A204.1 (cell line): ENCODE measurements at regions not wholly inside any gene's neighbourhood (a gene's known extent, or its start where the extent isn't known, plus 50 kb on each side); places are given as distances from the start of the nearest gene placed in this dataset.
"Not testable (repeated sequence)": the region's sequence is repeated elsewhere in the genome, so short reads cannot be mapped to it uniquely, and the experiment has no call there.

Experiments
- FAIRE-seq: peaks from 2 replicates; lab custom pipeline; 2012; peaks lifted over from hg19 to GRCh38; lab: Jason Lieb, UNC

GRCh38 chr2:188788621-188789020 is 185.6 kb upstream of the COL3A1 start:
- no peak for FAIRE-seq

GRCh38 chr2:188789951-188790350 is 184.2 kb upstream of the COL3A1 start:
- FAIRE-seq, result no peak

- FAIRE-seq, result not testable (repeated sequence)
Observed at GRCh38 chr2:188794453-188794852, 179.7 kb upstream of the COL3A1 start.

DNA sequence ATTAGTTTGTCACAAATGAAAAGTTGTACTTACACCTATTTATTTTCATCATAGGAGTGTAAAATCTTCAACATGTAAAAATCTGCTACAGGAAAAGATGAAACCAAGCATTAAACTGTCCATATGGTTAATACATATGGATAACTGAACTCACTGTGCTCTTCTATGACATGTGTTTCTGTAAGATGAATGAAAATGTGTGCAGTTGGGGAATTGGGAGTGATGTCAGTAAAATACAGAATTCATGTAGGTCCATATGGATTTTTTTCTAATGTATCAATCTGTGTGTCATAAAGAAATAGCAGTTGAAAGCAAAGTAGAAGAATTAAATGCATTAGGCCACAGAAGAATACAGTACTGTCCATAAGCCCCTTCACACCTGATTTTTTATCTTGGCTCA is 178.4 kb upstream of the COL3A1 start:
- FAIRE-seq, result no peak

GRCh38 chr2:188797371-188797770 is 176.8 kb upstream of the COL3A1 start:
- FAIRE-seq, result no peak

GRCh38 chr2:188798159-188798558 is 176.0 kb upstream of the COL3A1 start:
- no peak for FAIRE-seq

GRCh38 chr2:188805219-188805618 is 169.0 kb upstream of the COL3A1 start:
- no peak for FAIRE-seq

GRCh38 chr2:188808947-188809355 is 165.2 kb upstream of the COL3A1 start:
- no peak for FAIRE-seq

DNA sequence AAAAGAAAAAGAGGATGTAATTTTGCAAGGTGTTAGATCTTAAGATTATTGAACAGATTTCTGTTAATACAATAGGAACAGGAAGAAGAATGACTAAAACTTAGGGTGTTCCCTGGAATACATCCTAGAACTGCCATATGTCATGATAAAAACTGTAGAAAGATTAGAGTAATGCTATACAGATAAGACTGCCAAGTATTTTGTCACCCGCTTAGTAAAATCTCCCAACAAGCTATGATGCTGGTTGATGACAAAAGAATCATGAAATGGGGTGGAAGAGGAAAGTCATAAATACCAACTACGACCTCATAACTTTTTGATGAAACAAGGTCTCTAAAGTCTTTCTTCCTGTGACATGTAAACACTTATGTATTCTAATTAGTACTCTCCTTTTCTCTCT is 163.6 kb upstream of the COL3A1 start:
- FAIRE-seq, result no peak

DNA sequence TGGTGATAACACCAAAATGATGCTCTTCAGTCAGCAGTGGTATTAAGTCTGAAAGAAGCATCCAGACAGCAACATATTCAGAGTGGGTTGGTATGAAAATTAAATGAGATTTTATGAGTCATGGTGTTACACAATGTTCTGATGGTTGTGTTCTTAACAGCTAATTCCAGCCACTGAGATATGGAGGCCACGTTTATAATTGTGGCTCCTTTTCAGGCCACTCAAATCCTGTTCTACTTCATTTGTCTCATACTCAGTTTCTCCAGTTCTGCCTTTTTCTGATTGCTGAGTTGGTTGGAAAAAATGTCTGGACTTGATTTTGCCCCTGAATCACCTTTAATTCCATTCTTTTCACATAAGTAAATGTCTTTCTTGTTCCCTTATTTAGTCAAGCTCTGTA is 162.7 kb upstream of the COL3A1 start:
- FAIRE-seq, result no peak

- no peak for FAIRE-seq
Observed at GRCh38 chr2:188813315-188813714, 160.9 kb upstream of the COL3A1 start.

GRCh38 chr2:188813857-188814256 is 160.3 kb upstream of the COL3A1 start:
- FAIRE-seq, result no peak

DNA sequence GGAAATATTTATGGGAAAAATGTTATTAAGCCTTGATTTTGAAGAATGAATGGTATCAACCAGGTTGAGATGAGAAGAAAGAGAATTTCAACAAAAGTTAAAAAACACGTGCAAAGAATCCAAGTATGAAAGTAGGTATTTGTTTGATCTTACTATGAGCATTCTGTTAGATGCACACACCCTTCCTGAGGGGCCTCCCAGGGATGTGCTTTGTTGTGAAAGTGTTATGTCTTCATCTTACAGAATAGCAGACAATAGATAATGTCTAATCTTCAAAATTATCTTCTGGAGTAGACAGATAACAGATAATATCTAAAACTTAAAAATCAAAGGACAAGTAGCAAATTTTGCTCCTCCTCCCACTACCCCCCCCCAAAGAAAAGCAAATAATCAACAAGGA is 155.2 kb upstream of the COL3A1 start:
- no peak for FAIRE-seq

GRCh38 chr2:188819792-188820191 is 154.4 kb upstream of the COL3A1 start:
- no peak for FAIRE-seq

DNA sequence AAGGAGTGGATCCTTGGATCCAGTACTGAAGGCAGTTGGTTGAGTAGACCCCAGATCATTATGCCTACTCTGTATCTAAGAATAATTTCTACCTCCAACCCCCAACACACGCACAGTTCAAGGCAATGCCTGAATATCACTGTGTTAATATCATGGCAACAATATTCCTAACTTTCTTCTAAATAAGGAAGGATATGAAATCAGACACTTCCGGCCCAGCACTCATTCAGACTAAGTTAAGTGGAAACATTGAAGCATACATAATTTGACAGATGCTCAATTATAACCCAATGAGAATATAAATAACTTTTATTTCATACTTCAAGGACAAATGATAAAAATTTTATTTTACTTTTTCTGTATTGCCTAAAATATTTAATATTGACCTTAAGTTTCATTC is 153.6 kb upstream of the COL3A1 start:
- no peak for FAIRE-seq

DNA sequence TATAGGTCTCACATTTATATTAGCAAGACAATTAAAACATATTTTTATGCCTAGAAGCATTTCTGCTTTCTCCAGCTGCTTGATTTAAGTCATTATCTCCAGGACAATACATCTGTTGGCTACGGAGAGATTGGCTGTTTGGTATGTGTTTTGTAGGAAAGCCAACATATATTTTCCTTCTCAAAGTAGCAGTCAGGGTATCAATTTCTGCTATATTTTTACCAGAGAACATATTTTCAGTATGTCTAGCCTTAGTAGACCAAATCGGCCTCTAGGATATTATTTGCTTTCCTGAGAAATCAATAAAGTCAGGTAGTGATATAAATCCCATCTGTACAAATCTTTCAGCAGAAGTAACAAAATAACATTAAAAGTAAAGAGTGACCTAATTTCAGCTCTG is 150.0 kb upstream of the COL3A1 start:
- no peak for FAIRE-seq

- FAIRE-seq, result no peak
Observed at GRCh38 chr2:188833331-188833730, 140.8 kb upstream of the COL3A1 start.

- FAIRE-seq, result no peak
Observed at GRCh38 chr2:188833799-188834198, 140.4 kb upstream of the COL3A1 start.

GRCh38 chr2:188835006-188835405 is 139.2 kb upstream of the COL3A1 start:
- FAIRE-seq, result no peak

DNA sequence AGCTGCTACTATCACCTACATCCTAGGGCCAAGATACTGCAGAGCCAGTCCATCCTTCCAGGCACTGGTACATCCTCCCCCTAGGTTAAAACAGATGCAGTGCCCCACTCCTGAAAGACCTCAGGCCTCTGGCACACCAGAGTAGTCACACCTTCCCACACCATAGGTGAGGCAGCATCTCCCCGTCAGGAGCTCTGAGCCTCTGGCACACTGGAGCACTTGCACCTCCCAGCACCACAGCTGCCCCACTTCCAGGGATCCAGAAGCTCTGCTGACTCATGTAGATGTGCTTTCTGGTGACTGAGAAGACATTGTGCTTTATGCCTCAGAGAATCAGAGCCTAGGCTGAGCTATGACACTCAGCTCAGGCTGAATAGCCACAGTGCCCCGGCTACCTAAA is 138.4 kb upstream of the COL3A1 start:
- FAIRE-seq, result no peak

DNA sequence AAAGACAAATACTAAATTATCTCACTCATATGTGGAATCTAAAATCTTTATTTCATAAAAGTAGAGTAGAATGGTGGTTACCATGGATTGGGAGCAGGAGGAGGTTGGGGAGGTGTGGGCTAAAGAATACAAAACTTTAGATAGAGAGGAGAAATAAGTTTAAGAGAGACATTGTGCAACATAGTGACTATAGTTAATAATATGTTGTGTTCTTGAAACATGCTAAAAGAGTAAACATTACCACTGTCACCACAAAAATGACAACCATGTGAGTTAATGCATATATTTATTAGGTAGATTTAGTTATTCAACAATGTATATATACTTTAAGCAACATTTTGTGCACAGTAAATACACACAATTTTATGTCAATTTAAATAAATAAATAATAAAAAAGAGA is 128.5 kb upstream of the COL3A1 start:
- FAIRE-seq, result no peak

GRCh38 chr2:188848887-188849435 is 125.2 kb upstream of the COL3A1 start:
- FAIRE-seq, result no peak

DNA sequence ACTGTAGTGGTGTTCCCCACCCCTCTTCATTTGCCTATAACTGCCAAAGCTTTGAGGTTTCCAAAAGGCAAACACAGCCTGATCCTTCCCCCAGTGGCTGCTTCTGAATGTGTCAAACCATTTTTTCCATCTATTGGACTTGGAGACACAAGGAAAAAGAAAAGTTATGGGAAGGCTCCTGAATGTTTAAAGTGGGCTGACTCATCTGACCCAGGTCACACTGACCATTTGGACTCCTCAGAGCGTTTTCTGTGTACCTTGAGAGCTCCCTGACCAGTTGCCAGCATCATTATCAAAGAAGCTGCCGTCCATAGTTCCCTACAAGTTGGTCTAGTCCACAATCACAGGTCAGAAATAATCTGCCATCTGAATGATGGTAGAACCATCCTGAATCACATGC is 123.4 kb upstream of the COL3A1 start:
- FAIRE-seq, result no peak

DNA sequence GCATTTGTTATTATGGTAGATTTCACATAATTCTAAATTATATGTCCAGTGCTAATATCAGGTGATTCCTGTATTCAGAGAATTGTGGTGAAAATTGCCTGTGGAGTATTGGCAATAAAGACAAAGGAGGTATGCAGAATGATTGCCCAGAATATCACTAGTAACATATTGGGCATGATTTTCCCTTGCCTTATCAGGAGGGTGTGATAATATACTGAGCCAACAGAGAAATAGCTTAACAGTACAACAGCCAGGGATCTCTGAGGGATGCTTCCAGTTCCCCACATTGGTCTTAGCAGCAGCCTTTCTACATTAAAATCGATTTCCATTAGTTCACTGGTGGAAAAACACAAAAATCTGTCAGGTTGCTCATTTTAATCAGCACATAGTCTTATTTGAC is 122.9 kb upstream of the COL3A1 start:
- FAIRE-seq, result no peak

GRCh38 chr2:188851826-188852225 is 122.3 kb upstream of the COL3A1 start:
- no peak for FAIRE-seq
